OCI-LY7 (cell line): ENCODE measurements at regions not wholly inside any gene's neighbourhood (a gene's known extent, or its start where the extent isn't known, plus 50 kb on each side); places are given as distances from the start of the nearest gene placed in this dataset.

Source experiments
- CTCF ChIP-seq: fragments of 200-600 bp; sonication (generic); conservative IDR thresholded peaks from 2 replicates; pipeline ENCODE4 v1.5.1; 2014; ENCODE audit warnings: mild to moderate bottlenecking, antibody characterized with exemption, low read length, moderate library complexity, mixed read lengths
- EZH2phosphoT487 ChIP-seq: fragments of 200-600 bp; sonication (generic); IDR thresholded peaks from 2 replicates; pipeline ENCODE4 v1.6.1; 2018; ENCODE audit warnings: low read depth, borderline replicate concordance, mild to moderate bottlenecking, mixed run types, antibody characterized with exemption, low read length, moderate library complexity, mixed read lengths

DNA sequence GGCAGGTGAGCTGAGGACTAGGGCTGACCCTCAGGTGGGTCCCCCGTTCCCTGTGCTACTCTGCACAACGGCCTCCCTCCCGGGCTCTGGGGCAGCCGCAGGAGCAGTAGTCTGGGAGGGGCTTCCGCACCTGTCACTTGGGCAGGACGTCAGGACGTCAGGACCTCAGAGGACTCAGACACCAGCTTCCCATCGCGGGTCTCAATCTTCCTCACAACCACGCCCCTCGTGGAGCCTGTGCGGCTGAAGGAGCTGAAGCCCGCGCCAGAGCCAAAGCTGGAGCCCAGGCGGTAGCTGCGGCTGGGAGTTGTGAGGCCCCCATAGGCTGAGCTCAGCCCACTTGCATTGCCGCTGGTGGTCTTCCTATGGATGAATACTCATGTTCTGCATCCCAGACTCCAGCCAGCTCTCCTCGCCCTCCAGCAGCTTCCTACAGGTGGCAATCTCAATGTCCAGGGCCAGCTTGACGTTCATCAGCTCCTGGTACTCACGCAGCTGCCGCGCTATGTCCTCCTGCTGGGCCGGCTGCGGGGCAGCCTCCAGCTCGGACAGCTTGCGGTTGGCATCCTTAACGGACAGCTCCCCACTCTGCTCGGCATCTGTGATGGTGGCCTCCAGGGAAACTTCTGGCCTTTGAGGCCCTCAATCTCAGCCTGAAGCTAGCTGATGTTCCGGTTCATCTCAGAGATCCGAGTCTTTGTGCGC is 381.4 kb upstream of the RGMB start:
- TF ChIP-seq CTCF (no peak), EZH2phosphoT487 (no peak)
